NB4 (cell line): ENCODE measurements at regions not wholly inside any gene's neighbourhood (a gene's known extent, or its start where the extent isn't known, plus 50 kb on each side); places are given as distances from the start of the nearest gene placed in this dataset.

Experiments used
- DNase-seq: peaks from one replicate; pipeline ENCODE4 v3.0.0; 2010; ENCODE audit warnings: low read depth
- H3K4me3 ChIP-seq: one replicate; pipeline ENCODE4 v1.5.1; 2011; ENCODE audit warnings: mild to moderate bottlenecking, low read depth, low read length, moderate library complexity
- MYC ChIP-seq: IDR thresholded peaks from 2 replicates; pipeline ENCODE4 v1.6.1; 2011; ENCODE audit warnings: low read depth, low read length
- POLR2A ChIP-seq: IDR thresholded peaks from 2 replicates; pipeline ENCODE4 v1.6.1; 2011; ENCODE audit warnings: mild to moderate bottlenecking; ENCODE audit not compliant: insufficient read length; ENCODE audit errors: extremely low read depth
- TF ChIP-seq, protein P1 (sequence below): IDR thresholded peaks from 2 replicates; pipeline ENCODE4 v1.6.1; 2011; ENCODE audit warnings: low read depth, low read length
- TF ChIP-seq, protein P2 (sequence below): IDR thresholded peaks from one replicate; pipeline ENCODE4 v1.5.1; 2012; ENCODE audit warnings: low read depth, low read length

DNA sequence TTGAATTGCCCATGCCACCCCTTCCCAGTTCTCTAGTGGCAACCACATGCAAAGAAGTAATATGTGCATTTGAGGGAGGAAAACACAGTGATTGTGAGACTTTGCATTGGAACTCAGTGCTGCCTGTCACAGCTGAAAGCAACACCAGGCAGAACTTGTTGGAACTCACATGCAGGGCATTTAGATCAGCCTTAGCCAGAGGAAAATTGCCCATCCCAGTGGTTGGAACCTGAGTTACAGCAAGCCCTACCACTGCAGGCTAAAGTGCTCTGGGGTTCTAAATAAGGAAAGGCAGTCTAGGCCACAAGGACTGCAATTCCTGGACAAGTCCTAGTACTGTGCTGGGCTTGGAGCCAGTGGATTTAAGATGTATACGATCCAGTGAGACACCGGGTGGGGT is 245.3 kb upstream of the UFL1 start:
- no peak overlapping the region for H3K4me3 ChIP-seq
- TF ChIP-seq, protein P1, sequence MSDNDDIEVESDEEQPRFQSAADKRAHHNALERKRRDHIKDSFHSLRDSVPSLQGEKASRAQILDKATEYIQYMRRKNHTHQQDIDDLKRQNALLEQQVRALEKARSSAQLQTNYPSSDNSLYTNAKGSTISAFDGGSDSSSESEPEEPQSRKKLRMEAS, result no peak
- no peak for TF ChIP-seq MYC
- TF ChIP-seq, protein P2, sequence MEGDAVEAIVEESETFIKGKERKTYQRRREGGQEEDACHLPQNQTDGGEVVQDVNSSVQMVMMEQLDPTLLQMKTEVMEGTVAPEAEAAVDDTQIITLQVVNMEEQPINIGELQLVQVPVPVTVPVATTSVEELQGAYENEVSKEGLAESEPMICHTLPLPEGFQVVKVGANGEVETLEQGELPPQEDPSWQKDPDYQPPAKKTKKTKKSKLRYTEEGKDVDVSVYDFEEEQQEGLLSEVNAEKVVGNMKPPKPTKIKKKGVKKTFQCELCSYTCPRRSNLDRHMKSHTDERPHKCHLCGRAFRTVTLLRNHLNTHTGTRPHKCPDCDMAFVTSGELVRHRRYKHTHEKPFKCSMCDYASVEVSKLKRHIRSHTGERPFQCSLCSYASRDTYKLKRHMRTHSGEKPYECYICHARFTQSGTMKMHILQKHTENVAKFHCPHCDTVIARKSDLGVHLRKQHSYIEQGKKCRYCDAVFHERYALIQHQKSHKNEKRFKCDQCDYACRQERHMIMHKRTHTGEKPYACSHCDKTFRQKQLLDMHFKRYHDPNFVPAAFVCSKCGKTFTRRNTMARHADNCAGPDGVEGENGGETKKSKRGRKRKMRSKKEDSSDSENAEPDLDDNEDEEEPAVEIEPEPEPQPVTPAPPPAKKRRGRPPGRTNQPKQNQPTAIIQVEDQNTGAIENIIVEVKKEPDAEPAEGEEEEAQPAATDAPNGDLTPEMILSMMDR, result no peak
- no peak for TF ChIP-seq POLR2A
- DNase-seq, result no peak

DNA sequence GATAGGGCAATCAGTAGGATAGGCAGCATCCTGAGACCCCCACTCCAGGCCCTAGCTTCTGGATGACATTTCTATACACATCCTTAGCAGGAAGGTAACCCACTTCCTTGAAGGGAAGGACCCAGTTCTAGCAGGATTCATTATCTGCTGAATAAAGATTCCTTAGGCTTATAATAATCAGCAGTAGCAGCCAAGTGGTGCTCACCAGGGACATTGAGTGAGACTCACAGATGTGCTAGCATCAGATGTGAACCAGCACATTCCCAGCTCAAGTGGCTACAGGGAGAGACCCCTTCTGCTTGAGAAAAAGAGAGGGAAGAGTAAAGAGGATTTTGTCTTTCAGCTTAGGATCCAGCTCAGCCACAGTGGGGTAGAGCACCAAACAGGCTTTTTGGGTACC is 244.8 kb upstream of the UFL1 start:
- no peak overlapping the region for H3K4me3 ChIP-seq
- TF ChIP-seq POLR2A (no peak), MYC (no peak)
- TF ChIP-seq, protein P1, result no peak
- TF ChIP-seq, protein P2, result no peak
- no peak for DNase-seq

DNA sequence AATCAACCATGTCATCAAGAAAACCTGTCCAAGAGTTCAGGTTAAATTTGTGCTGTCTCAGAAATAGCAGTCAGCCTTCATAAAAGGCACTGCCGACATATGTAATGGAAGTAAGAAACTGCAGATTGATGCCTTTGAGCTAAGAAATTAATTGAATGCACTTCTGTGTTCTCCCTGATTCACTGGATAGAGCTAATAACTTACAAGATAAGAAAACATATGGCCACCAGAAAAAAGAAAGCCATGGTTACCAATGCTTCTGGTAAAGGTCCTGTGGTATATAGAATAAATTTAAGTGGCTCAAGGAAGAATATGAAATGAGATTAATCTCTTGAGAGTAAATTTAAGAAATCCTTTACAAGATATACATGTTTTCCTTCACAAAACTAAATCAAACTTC is 242.5 kb upstream of the UFL1 start:
- TF ChIP-seq, protein P2, result no peak
- TF ChIP-seq POLR2A, result no peak
- no peak for TF ChIP-seq MYC
- TF ChIP-seq, protein P1, result no peak
- DNase-seq, result no peak
- H3K4me3 ChIP-seq, result no peak overlapping the region

DNA sequence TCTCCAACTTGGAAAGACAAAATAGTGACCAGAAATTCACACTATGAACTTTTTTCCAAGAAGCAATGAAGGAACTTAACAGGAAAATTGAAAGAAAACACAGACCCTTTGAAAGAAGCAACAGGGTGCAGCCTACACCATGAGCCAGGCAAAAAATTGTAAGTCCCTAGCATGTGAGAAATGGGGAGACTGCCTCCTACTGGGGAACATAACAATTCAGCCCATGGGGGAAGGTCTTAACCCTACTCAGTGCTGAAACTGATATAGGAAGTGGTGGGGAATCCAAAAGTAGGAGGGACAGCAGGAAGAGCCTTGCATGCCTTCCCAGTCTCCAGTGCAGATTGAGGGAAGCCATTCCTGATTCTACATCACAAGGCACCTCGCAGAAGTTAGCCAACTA is 235.1 kb upstream of the UFL1 start:
- no peak for DNase-seq
- H3K4me3 ChIP-seq, result no peak overlapping the region
- TF ChIP-seq, protein P1, result no peak
- TF ChIP-seq POLR2A, result no peak
- TF ChIP-seq, protein P2, result no peak
- TF ChIP-seq MYC, result no peak

DNA sequence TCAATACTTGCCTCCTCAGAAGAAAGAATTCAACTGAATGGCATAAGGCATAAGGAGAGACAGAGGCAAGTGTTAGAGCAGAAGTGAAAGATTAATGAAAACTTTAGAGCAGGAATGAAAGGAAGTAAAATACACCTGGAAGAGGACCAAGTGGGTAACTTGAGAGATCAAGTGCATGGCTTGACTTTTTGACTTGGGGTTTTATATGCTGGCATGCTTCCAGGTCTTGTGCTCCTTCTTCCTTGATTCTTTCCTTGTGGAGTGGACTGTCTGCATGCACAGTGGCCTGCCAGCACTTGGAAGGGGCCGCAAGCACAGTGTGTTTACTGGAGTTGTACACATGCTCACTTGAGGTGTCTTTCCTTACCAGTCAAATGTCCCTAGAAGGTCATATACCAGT is 222.1 kb upstream of the UFL1 start:
- H3K4me3 ChIP-seq, result no peak overlapping the region
- no peak for DNase-seq
- TF ChIP-seq POLR2A (no peak), MYC (no peak)
- TF ChIP-seq, protein P1, result no peak
- TF ChIP-seq, protein P2, result no peak

DNA sequence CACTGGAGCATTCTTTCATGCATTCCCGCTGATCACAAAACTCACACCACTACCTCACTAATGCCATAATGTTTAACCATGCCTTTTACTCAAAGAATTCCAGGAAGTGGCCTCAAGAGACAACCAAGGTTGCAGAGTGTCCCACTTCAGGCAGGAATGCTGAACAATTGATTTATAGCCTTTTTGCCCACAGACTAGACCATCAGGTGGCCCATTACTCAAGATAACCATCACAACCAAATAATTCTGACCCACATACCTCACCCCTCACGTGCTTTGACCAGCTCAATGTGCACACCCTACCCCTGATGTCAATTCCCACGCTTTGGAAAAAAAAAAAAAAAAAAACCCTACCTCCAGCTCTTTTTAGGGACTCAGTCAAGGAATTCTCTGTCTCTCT is 220.6 kb upstream of the UFL1 start:
- DNase-seq, result no peak
- no peak for TF ChIP-seq POLR2A
- H3K4me3 ChIP-seq, result no peak overlapping the region

DNA sequence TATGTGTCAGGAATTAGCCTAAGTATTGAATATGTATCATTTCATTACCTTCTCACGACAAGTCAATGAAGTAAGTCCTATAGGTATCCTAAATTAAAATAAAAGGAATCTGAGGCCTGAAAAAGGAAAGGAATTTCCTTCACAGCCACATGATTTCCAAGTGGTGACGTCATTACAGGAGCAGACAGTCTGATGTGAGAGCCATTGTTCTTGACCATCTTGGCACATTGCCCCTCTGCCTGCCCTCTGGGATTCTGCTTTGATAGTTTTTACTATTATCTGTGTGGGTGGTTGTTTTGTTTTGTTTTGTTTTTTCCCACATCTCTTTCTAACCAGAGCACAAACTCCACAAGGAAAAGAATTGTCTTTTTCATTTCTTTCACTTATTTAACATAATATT is 219.8 kb upstream of the UFL1 start:
- no peak overlapping the region for H3K4me3 ChIP-seq
- TF ChIP-seq, protein P2, result no peak
- TF ChIP-seq, protein P1, result no peak

More for the DNA sequence above, 219.8 kb upstream of the UFL1 start:
- DNase-seq, result no peak
